ENCODE measurements at regions not wholly inside any gene's neighbourhood (a gene's known extent, or its start where the extent isn't known, plus 50 kb on each side); places are given as distances from the start of the nearest gene placed in this dataset.

GRCh38 chr18:38899252-38899651, 1333.7 kb upstream of the CELF4 start:
- H3K14ac ChIP-seq (ENCODE audit: low read length in 2 of 2): no peak overlapping the region
- H3K4ac ChIP-seq (ENCODE audit: low read depth in 1 of 2, low read length in 2 of 2): no peak overlapping the region
- H3K4me2 ChIP-seq (ENCODE audit: low read length, poor library complexity, severe bottlenecking): no peak overlapping the region
- no peaks in the 10 kb centered on the region for H3K36me3 ChIP-seq (ENCODE audit: control insufficient read depth in 1 of 2, insufficient read depth in 2 of 2, low read depth in 1 of 2, low read length in 2 of 2)
- no peak overlapping the region for H2BK5ac ChIP-seq (ENCODE audit: low read depth, low read length, poor library complexity, severe bottlenecking)
- H3K9ac ChIP-seq (ENCODE audit: low read length): no peak overlapping the region
- no peak overlapping the region for H2BK15ac ChIP-seq (ENCODE audit: low read depth, poor library complexity, severe bottlenecking)
- no peak for DNase-seq
- no peak overlapping the region for H3K27ac ChIP-seq (ENCODE audit: low read length, poor library complexity, severe bottlenecking)
- peaks cover 4% of the 10 kb centered on the region for H3K9me3 ChIP-seq (ENCODE audit: control insufficient read depth, low read length)
- no peak overlapping the region for H2BK120ac ChIP-seq (ENCODE audit: low read depth, low read length)
- no peaks in the 10 kb centered on the region for H3K79me1 ChIP-seq (replicated peaks; ENCODE audit: low read length, poor library complexity, severe bottlenecking)
- H2AFZ ChIP-seq (ENCODE audit: low read depth, low read length): no peak overlapping the region
- no peak overlapping the region for H3K23ac ChIP-seq (ENCODE audit: low read length in 2 of 2)
- no peak overlapping the region for H4K8ac ChIP-seq (ENCODE audit: low read length)
- H4K91ac ChIP-seq (ENCODE audit: low read length): no peak overlapping the region
- no peak overlapping the region for H2AK5ac ChIP-seq (ENCODE audit: low read length, severe bottlenecking)
- H2BK12ac ChIP-seq (ENCODE audit: low read length in 2 of 2): no peak overlapping the region
- no peak overlapping the region for H3K4me3 ChIP-seq (ENCODE audit: insufficient read depth in 1 of 2, low read depth in 1 of 2, low read length in 2 of 2)
- WGBS: 59% methylated on average over 2 of the region's 2 CpGs
- H3K4me1 ChIP-seq (ENCODE audit: control insufficient read depth, insufficient read depth, low read depth, low read length): no peaks in the 10 kb centered on the region
- H3K27me3 ChIP-seq (ENCODE audit: control insufficient read depth in 1 of 2, insufficient read depth in 1 of 2, low read length in 2 of 2): no peaks in the 10 kb centered on the region
- no peak overlapping the region for H3K18ac ChIP-seq (ENCODE audit: low read depth in 1 of 2, low read length in 2 of 2)

GRCh38 chr18:38898167-38898566, 1332.6 kb upstream of the CELF4 start:
- H2BK120ac ChIP-seq (ENCODE audit: low read depth, low read length): no peak overlapping the region
- no peak overlapping the region for H3K27ac ChIP-seq (ENCODE audit: low read length, poor library complexity, severe bottlenecking)
- H3K4me1 ChIP-seq (ENCODE audit: control insufficient read depth, insufficient read depth, low read depth, low read length): no peaks in the 10 kb centered on the region
- H2AFZ ChIP-seq (ENCODE audit: low read depth, low read length): no peak overlapping the region
- no peak overlapping the region for H3K14ac ChIP-seq (ENCODE audit: low read length in 2 of 2)
- H3K23ac ChIP-seq (ENCODE audit: low read length in 2 of 2): no peak overlapping the region
- H4K91ac ChIP-seq (ENCODE audit: low read length): no peak overlapping the region
- no peak overlapping the region for H3K4me2 ChIP-seq (ENCODE audit: low read length, poor library complexity, severe bottlenecking)
- H3K36me3 ChIP-seq (ENCODE audit: control insufficient read depth in 1 of 2, insufficient read depth in 2 of 2, low read depth in 1 of 2, low read length in 2 of 2): no peaks in the 10 kb centered on the region
- H3K27me3 ChIP-seq (ENCODE audit: control insufficient read depth in 1 of 2, insufficient read depth in 1 of 2, low read length in 2 of 2): no peaks in the 10 kb centered on the region
- H3K9me3 ChIP-seq (ENCODE audit: control insufficient read depth, low read length): peaks cover 4% of the 10 kb centered on the region
- H2BK5ac ChIP-seq (ENCODE audit: low read depth, low read length, poor library complexity, severe bottlenecking): no peak overlapping the region
- no peak overlapping the region for H3K4me3 ChIP-seq (ENCODE audit: insufficient read depth in 1 of 2, low read depth in 1 of 2, low read length in 2 of 2)
- no peak overlapping the region for H2BK12ac ChIP-seq (ENCODE audit: low read length in 2 of 2)
- DNase-seq: no peak
- no peak overlapping the region for H3K9ac ChIP-seq (ENCODE audit: low read length)
- WGBS: 76% methylated on average over 3 of the region's 3 CpGs
- no peak overlapping the region for H2AK5ac ChIP-seq (ENCODE audit: low read length, severe bottlenecking)
- H3K18ac ChIP-seq (ENCODE audit: low read depth in 1 of 2, low read length in 2 of 2): no peak overlapping the region
- H2BK15ac ChIP-seq (ENCODE audit: low read depth, poor library complexity, severe bottlenecking): no peak overlapping the region
- no peak overlapping the region for H4K8ac ChIP-seq (ENCODE audit: low read length)
- no peaks in the 10 kb centered on the region for H3K79me1 ChIP-seq (replicated peaks; ENCODE audit: low read length, poor library complexity, severe bottlenecking)
- H3K4ac ChIP-seq (ENCODE audit: low read depth in 1 of 2, low read length in 2 of 2): no peak overlapping the region

GRCh38 chr18:38895560-38895959, 1330.0 kb upstream of the CELF4 start:
- no peak overlapping the region for H2BK120ac ChIP-seq (ENCODE audit: low read depth, low read length)
- H2AK5ac ChIP-seq (ENCODE audit: low read length, severe bottlenecking): no peak overlapping the region
- H3K14ac ChIP-seq (ENCODE audit: low read length in 2 of 2): no peak overlapping the region
- no peak overlapping the region for H3K4me3 ChIP-seq (ENCODE audit: insufficient read depth in 1 of 2, low read depth in 1 of 2, low read length in 2 of 2)
- no peak overlapping the region for H3K27ac ChIP-seq (ENCODE audit: low read length, poor library complexity, severe bottlenecking)
- H3K23ac ChIP-seq (ENCODE audit: low read length in 2 of 2): no peak overlapping the region
- H3K4me2 ChIP-seq (ENCODE audit: low read length, poor library complexity, severe bottlenecking): no peak overlapping the region
- no peak overlapping the region for H2BK5ac ChIP-seq (ENCODE audit: low read depth, low read length, poor library complexity, severe bottlenecking)
- H3K79me1 ChIP-seq (replicated peaks; ENCODE audit: low read length, poor library complexity, severe bottlenecking): no peaks in the 10 kb centered on the region
- H2BK15ac ChIP-seq (ENCODE audit: low read depth, poor library complexity, severe bottlenecking): no peak overlapping the region
- no peak overlapping the region for H3K18ac ChIP-seq (ENCODE audit: low read depth in 1 of 2, low read length in 2 of 2)
- H3K27me3 ChIP-seq (ENCODE audit: control insufficient read depth in 1 of 2, insufficient read depth in 1 of 2, low read length in 2 of 2): no peaks in the 10 kb centered on the region
- H3K36me3 ChIP-seq (ENCODE audit: control insufficient read depth in 1 of 2, insufficient read depth in 2 of 2, low read depth in 1 of 2, low read length in 2 of 2): no peaks in the 10 kb centered on the region
- H2BK12ac ChIP-seq (ENCODE audit: low read length in 2 of 2): no peak overlapping the region
- H4K8ac ChIP-seq (ENCODE audit: low read length): no peak overlapping the region
- no peaks in the 10 kb centered on the region for H3K4me1 ChIP-seq (ENCODE audit: control insufficient read depth, insufficient read depth, low read depth, low read length)
- no peaks in the 10 kb centered on the region for H3K9me3 ChIP-seq (ENCODE audit: control insufficient read depth, low read length)
- no peak overlapping the region for H3K9ac ChIP-seq (ENCODE audit: low read length)
- no peak overlapping the region for H2AFZ ChIP-seq (ENCODE audit: low read depth, low read length)
- WGBS: 94% methylated on average over 2 of the region's 2 CpGs
- no peak overlapping the region for H3K4ac ChIP-seq (ENCODE audit: low read depth in 1 of 2, low read length in 2 of 2)
- H4K91ac ChIP-seq (ENCODE audit: low read length): no peak overlapping the region
- DNase-seq: no peak

- no peaks in the 10 kb centered on the region for H3K9me3 ChIP-seq (ENCODE audit: control insufficient read depth, low read length)
- H3K9ac ChIP-seq (ENCODE audit: low read length): no peak overlapping the region
- H3K27me3 ChIP-seq (ENCODE audit: control insufficient read depth in 1 of 2, insufficient read depth in 1 of 2, low read length in 2 of 2): no peaks in the 10 kb centered on the region
- H4K8ac ChIP-seq (ENCODE audit: low read length): no peak overlapping the region
- H3K4ac ChIP-seq (ENCODE audit: low read depth in 1 of 2, low read length in 2 of 2): no peak overlapping the region
- H3K36me3 ChIP-seq (ENCODE audit: control insufficient read depth in 1 of 2, insufficient read depth in 2 of 2, low read depth in 1 of 2, low read length in 2 of 2): no peaks in the 10 kb centered on the region
- no peak overlapping the region for H2BK5ac ChIP-seq (ENCODE audit: low read depth, low read length, poor library complexity, severe bottlenecking)
- no peaks in the 10 kb centered on the region for H3K79me1 ChIP-seq (replicated peaks; ENCODE audit: low read length, poor library complexity, severe bottlenecking)
- no peak overlapping the region for H3K23ac ChIP-seq (ENCODE audit: low read length in 2 of 2)
- no peak overlapping the region for H3K4me2 ChIP-seq (ENCODE audit: low read length, poor library complexity, severe bottlenecking)
- no peak overlapping the region for H2BK12ac ChIP-seq (ENCODE audit: low read length in 2 of 2)
- H3K4me1 ChIP-seq (ENCODE audit: control insufficient read depth, insufficient read depth, low read depth, low read length): no peaks in the 10 kb centered on the region
- WGBS: 97% methylated on average over 2 of the region's 2 CpGs
- H3K4me3 ChIP-seq (ENCODE audit: insufficient read depth in 1 of 2, low read depth in 1 of 2, low read length in 2 of 2): no peak overlapping the region
- no peak for DNase-seq
- no peak overlapping the region for H2AK5ac ChIP-seq (ENCODE audit: low read length, severe bottlenecking)
- H2AFZ ChIP-seq (ENCODE audit: low read depth, low read length): no peak overlapping the region
- no peak overlapping the region for H3K18ac ChIP-seq (ENCODE audit: low read depth in 1 of 2, low read length in 2 of 2)
- no peak overlapping the region for H2BK15ac ChIP-seq (ENCODE audit: low read depth, poor library complexity, severe bottlenecking)
- H3K27ac ChIP-seq (ENCODE audit: low read length, poor library complexity, severe bottlenecking): no peak overlapping the region
- H4K91ac ChIP-seq (ENCODE audit: low read length): no peak overlapping the region
- no peak overlapping the region for H3K14ac ChIP-seq (ENCODE audit: low read length in 2 of 2)
- H2BK120ac ChIP-seq (ENCODE audit: low read depth, low read length): no peak overlapping the region
Measured at GRCh38 chr18:38887671-38888020, 1322.0 kb upstream of the CELF4 start.
